Hindlimb muscle (tissue), 1 donor: ENCODE measurements at regions not wholly inside any gene's neighbourhood (a gene's known extent, or its start where the extent isn't known, plus 50 kb on each side); places are given as distances from the start of the nearest gene placed in this dataset.
"Not testable (repeated sequence)": the region's sequence is repeated elsewhere in the genome, so short reads cannot be mapped to it uniquely, and the experiment has no call there.

Experiments used
- DNase-seq: peaks from one replicate; pipeline ENCODE4 v3.0.0-alpha.2; 2013

DNA sequence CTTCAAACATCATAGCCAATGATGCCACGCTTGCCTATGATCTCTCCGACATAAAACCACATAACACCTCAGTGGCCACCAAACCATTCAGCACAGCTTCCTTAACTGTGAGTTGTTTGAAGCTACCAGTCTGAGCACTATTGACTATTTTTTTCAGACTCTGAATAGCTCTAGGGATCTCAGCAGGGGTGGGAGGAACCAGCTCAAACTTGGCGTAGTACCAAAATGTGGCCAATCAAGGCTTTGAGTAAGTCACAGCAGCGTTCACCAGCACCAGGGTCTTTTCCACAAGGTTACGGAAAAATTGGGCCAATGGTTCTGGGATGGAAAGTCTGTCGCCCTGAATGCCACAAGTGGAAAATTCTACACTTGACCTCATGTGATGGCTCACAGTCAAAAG lies 70.6 kb downstream of the SMPDL3A start:
- no peak for DNase-seq

DNA sequence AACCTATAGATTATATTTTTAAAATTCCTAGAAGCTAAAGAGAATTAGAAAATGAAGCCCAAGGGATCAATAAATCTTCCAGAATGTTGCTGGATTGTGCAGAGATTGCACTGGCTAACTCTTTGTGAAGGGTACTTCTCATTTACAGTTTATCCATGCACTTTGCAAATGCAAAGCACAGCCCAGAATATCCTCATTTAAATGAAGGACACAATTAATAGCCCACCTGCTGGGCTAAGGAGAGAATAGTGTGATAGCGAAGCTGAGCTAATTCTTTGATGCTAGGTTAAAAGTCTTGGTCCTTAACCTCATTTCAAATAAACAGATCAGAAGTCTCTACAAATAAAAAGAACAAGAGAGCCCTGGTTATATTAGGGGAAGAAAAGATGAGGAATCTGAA lies 72.5 kb downstream of the SMPDL3A start:
- DNase-seq = no peak

DNA sequence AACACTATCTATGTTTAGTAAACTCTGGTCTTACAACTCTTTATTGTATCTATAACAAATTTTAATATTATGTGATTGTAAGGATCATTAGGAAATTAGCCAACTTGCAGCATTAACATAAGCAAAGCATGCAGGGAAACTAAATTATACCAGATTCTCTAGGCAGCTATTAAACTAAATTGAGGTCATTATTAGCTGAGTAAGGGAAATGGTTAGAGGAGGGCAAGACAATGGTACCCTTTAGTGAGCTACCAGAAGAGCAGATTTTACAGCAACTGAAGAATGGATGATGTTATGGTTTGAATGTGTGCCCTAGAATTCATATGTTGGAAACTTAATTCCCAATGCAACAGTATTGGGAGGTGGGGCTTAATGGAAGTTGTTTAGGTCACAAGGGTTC lies 79.1 kb downstream of the SMPDL3A start:
- no peak for DNase-seq

DNA sequence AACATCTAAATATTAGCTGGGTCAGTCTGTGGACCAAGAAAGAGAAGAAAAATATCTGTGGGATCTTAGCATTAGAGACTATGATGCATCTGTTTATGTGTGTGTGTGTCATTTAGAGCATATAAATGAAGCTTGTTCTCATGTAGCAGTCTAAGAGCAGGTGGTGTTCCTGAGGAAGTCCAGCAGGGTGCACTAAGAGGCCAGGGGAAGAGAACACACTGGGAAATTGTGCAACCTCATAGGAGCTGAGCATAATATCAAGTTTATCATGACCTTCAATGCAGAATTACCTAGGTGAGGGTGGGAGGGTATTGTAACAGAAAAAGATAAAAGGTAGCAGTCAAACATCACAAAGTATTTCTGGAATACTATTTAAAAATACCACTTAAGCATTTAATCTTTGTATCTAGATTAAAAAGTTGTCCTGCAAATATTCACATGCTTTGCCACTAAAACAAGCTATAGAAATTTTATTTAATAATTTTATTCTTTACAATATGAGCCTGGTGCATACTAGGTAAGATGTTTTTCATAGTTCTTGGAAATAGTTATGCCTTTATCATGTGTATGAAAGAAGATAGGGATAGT lies 80.5 kb downstream of the SMPDL3A start:
- DNase-seq = peak; percentile 30

DNA sequence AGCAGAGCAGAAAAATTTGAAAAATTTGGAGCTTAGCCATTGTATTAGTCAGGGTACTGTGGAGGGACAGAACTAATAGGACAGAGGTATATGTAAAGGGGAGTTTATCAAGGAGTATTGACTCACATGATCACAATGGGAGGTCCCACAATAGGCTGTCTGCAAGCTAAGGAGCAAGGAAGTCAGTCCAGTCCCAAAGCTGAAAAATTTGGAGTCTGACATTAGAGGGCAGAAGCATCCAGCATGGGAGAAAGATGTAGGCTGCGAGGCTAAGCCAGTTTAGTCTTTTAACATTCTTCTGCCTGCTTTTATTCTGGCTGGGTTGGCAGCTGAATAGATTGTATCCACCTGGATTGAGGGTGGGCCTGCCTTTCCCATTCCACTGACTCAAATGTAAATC lies 82.0 kb downstream of the SMPDL3A start:
- no peak for DNase-seq

DNA sequence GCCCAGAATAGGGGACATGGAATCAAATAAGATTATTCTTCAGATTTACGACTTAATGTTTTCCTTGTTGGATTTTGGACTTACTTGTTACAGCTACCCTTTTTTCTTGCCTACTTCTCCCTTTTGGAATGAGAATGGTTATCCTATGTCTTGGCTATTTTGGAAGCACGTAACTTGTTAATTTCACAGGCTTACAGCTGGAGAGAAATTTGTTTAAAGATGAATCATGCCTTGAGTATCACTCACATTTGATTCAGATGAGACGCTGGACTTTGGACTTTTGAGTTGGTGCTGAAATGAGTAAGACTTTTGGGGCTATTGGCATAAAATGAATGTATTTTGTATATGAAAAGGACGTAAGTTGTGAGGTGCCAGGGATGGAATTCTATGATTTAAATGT lies 83.3 kb downstream of the SMPDL3A start:
- DNase-seq = no peak

DNA sequence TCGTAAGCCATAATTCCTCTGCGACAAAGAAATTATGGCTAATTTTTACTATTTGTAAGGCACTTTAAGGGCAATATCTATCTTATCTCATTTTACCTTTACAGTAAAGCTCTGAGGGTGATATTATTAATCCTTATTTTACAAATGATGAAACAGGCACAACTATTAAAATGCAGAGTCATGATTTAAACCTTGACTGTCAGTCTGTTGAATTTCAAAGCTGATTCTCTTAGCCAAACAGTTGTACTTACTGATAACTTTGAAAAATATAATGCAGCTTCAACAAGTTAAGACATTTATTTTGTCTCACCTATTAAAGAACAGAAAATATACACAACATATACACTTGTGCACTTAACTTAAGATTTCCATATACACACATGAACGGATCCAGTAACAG lies 88.2 kb downstream of the SMPDL3A start:
- no peak for DNase-seq

DNA sequence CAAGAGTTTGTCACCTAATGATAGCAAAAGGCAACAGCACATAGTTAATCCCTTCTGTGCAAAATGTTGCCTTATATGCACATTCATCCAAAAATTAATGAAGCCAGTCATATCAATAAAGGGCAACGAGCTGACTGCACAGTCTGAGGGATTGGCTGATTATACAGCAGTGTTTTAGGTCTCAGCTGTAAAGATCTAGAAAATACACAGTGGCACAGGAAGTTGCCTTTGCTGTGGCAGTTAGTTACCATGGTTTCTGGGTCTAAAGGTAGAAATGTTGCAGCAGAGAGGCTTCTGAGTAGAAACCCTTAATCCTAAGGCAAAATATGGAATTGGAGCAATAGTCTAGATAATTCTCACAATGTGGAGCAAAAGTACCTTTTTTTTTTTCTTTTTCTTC lies 89.7 kb downstream of the SMPDL3A start:
- DNase-seq = no peak

DNA sequence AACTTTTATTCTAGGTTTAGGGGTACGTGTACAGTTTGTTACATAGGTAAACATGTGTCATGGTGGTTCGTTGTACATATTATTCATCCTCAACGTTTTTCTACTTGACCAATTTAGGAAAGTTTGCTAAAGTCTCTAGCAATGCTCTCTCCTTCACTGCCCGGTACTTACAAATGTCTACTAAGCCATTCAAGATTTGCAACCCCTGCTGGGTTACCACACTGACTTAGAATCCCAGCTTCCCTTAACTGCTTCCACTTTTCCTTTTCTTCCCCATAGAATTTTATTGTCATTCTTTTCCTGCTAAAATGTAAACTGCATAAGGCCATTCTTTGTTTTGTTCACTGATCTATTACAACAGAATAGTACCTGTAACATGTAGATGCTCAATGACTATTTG lies 97.4 kb downstream of the SMPDL3A start:
- DNase-seq = no peak

DNA sequence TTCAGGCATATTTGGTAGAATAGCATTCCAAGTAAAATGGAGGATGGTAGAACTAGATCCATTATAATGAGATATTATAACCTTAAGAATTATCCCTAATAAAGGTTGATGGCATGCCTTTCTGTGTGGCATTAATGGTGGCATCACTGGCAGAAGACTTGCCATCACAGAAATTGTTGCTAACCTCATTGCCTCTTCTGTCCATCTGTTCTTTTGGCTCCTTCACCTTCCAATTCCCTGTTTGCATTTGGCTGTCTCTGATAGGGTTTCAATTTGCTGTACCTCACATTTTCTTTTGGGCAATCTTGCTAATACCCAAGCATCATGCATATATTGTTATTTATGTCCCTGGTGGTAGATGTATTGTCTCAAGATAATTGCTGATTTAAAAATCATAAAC lies 98.9 kb downstream of the SMPDL3A start:
- no peak for DNase-seq

DNA sequence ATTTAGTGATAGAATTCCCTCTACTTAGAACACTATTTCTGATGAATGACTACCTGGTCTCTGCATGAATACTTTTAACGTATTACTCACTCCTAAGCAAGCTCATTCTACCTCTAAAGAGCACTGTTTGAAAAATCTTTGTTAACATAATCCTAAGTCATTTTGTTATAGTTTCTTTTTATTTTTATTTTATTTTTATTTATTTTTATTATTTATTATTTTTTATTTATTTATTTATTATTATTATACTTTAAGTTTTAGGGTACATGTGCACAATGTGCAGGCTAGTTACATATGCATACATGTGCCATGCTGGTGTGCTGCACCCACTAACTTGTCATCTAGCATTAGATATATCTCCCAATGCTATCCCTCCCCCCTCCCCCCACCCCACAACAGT lies 99.6 kb downstream of the SMPDL3A start:
- DNase-seq = not testable (repeated sequence)

DNA sequence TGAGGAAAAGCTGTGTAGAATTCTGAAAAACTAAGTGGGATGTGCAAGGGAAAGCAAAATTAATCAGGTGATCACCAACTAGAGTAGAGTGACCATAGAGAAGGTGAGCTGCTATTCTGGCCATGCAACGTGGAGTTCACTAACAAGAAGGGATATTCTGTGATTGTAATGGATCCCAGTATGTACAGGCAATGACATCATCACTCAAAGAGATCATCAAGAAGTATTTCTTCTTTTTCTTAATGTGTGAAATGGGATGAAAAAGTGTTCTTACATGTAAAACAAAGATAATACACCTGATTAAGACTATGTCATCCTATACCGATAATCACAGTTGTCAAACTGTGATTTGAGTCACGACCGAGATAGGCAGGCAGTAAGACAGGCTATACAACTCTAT lies 101.2 kb downstream of the SMPDL3A start:
- DNase-seq = no peak

DNA sequence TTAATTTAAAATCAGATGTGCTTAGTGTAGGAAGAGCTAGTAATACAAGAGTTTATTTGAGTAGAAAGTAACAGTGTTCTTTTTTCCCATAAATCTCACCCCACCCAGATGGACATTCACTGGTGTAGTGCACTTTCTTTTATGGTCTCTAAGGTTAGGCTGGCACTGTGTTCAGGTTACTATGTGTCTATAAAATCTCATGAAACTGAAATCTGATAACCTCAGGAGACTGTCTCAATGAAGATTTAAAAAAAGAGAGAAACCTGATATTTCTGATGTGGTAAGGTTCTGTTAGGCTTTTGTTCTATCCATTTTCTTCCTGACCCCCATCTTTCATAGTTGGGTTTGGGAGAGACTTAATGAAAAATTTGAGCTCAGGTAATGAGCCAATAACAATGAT lies 101.2 kb upstream of the CLVS2 start:
- no peak for DNase-seq

DNA sequence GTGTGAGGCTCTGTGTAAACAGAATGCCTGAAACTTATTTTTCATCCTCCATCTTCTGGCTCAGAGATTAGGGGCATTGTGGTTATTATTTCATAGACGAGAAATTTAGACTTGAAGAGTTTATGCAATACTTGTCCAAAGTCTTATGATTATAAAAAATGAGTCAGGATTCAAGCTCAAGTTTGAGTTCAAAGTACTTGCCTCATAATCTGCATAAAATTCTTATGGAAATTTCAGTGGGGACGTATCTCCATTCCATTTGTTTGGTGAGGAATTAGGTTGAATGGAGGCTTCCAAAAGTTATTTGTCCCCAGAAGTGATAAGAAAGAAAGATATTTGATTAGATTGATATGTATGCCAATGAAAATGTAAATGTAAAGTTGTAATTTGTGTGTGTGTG lies 93.7 kb upstream of the CLVS2 start:
- DNase-seq = no peak

DNA sequence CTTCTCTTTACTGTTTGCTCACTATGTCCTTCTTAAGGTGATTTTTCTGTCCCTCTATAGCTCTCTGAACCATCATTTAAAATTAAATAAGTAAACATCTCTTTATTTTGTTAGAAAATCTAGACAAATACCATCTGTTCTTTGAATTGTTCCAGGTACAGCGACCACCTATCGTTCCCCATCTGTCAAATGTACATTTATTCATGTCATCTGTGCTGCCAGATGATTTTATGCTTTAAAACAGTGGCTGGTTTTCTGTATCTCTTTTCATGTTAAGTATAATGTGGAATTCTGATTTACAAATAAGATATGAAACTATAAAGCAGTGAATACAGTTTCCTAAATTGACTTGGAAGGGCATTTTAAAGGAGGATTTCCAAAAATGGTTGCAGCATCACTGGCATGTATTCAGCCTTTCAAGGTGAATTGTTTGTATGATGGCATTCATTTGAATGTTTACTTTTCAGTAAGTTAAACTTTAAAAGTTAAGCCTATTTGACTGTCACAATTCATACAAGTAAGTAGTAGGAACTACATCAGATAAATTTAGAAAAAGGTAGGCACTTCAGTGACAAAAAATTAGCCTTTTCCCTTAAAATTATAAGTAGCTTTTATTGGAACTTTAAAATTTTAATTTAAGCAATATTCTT lies 92.6 kb upstream of the CLVS2 start:
- DNase-seq = no peak

DNA sequence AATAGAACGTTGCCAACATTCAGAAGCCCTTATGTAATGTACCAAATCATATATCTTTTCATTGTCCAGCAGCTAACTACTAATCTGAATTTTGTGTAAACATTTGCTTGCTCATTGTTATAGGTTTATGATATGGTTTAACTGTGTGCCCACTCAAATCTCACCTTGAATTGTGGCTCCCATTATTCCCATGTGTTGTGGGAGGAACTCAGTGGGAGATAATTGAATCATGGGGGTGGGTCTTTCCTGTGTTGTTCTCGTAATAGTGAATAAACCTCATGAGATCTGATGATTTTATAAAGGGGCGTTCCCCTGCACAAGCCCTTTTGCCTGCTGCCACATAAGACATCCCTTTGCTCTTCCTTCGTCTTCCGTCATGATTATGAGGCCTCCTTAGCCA lies 91.9 kb upstream of the CLVS2 start:
- no peak for DNase-seq

DNA sequence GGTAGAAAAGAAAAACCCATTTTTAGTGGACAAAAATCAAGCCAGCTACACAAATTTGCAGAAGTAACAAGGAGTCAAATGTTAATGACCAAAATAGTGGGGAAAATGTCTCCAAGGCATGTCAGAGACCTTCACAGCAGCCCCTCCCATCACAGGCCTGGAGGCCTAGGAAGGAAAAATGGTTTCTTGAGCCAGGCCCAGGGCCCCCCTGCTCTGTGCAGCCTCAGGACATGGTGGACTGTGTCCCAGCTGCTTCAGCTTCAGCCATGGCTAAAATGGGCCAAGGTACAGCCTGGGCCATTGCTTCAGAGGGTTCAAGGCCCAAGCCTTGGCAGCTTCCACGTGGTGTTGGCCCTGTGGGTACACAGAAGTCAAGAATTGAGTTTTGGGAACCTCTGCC lies 82.5 kb upstream of the CLVS2 start:
- no peak for DNase-seq

DNA sequence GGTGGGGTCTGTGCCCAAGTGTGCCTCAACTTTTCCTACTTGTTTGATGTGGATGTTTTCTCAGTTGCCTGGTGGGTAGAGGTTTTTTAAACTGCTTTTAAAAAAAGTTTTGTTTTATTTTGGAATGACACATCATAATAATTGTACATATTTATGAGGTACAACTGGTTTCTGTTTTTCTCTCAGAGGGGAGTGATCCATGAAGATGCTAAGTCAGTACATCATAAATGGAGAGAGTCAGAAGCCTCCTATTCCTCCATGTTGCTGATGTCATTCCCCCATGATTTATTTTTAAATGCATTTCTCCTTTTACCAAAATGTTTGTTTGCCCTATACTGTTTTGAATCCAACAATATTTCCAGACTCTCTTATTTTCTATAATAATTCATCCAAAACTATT lies 77.3 kb upstream of the CLVS2 start:
- no peak for DNase-seq

DNA sequence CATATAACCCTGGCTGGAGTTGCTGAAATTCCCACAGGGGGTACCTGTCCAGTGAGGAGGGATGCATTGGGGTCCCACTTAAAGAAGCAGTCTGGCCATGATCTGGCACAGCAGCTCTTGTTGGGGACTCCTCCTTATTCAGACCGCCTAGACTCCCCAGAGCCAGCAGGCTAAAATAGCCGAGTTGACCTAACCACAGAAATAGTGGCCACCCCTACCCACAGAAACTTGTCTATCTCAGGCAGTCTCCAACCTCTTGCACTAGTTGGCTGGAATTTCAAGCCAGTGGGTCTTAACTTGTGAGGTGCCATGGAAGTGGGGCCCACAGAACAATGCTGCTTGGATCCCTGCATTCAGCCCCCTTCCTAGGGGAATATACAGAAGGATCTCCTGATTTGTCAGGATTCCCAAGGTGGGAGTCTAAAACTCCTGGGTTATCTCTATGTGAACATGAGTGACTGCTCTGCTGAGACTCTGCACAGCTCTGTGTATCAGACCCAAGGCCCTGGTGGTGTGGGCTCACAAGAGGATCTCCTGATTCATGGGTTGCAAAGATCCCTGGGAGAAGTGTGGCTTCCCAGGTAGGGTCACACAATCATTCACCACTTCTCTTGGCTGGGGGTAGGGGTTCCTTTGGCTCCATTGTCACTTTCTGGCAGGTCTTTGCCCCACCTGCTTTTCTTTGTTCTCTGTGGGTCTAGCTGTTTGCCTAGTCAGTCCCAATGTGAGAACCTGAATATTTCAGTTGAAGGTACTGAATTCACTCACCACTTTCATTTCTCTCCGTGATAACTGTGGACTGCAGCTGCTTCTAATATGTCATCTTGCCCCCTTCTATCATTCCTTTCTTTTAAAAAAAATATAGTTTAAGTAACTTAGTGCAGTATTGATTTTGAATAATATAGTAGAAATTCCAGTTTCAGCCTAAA lies 65.5 kb upstream of the CLVS2 start:
- DNase-seq = no peak

DNA sequence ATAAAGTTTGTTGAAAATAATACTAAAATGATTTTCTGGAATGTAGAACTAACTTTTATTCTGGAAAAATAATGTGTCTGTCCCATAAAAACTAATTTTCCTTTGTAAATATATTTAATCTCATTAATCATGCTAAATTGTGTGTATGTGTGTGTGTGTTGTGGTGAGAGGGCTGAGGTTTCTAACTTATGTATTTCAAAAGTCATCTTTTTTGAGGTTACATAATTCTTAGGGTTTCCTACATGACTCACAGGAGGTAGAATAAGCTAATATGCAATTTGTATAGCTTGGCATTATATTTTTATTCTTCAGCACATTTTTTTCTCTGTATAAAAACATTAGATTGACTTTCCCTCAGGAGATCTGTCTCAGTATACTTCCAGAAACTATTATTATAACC lies 64.1 kb upstream of the CLVS2 start:
- no peak for DNase-seq

DNA sequence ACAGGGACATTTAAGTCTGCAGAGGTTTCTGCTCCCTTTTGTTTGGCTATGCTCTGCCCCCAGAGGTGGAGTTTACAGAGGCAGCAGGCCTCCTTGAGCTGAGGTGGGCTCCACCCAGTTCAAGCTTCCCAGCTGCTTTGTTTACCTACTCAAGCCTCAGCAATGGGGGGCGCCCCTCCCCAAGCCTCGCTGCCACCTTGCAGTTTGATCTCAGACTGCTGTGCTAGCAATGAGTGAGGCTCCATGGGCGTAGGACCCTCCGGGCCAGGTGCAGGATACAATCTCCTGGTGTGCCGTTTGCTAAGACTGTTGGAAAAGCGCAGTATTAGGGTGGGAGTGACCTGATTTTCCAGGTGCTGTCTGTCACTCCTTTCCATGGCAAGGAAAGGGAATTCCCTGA lies 51.1 kb upstream of the CLVS2 start:
- not testable (repeated sequence) for DNase-seq
